ENCODE measurements at regions not wholly inside any gene's neighbourhood (a gene's known extent, or its start where the extent isn't known, plus 50 kb on each side); places are given as distances from the start of the nearest gene placed in this dataset.
A peak's percentile ranks its signal among the peaks of the same experiment; 100 is the strongest.
"Not testable (repeated sequence)": the region's sequence is repeated elsewhere in the genome, so short reads cannot be mapped to it uniquely, and the experiment has no call there.

DNA sequence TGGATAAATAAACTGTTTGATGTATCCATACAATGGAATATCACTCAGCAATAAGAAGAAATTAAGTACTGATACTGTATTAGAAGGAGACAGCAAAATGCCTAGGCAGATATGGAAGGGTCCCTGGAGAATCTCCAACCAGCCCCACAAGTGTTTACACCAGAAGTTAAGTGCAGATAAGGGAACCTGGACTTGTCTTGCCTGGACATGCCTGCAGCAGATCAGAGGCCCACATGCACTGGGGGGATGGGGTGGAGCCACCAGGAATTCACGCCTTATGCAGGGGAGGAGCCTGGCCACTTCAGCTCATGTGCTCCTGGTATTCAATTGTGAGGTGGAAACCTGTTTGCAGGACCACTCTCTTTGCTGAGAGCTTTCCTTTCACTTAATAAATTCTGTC is 356.9 kb downstream of the TUBA3C start:
- DNase-seq (ENCODE audit: low spot score): peak; percentile 20

DNA sequence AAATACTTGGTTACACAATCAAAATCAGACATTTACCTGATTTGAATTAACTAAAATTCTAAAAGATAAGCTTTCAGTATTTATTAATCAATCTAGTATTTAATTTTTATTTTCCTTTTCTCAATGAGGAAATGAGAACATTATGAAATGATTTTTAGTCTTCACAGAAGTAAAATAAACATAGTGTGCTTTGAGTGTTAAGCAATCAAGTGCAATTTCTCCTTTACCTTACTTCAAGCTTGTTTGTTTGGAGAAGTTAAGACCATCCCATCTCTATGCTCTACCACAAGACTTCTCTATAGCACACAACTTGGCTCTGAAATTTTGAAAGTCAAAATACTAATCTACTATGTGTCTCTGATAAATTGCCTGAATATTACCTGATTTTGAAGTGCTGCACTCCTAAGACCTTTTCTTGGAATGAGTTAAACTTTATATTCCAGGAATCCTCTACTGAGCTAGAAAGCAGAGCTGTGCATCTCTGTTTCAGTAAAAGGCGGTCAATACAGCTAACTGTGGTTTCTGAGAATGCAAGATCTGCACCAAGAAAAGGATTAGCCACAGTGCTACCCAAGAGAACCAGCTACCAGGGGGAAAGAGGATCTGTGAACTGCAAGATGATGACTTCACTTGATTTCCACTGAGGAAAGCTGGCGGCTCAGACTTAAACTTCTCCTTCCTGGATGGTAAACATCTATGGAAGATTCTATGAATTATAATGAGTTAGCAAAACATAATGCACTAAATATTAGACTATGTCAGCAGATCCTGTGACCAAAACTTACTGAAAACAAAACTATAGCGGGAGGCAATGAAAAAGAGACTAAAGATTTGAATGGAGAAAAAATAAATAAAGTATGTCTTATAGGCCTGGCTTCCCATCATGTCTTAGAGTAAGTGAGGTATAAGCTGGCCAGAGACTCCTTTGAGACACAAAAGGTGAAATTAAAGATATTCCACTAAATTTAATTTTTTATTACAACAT is 358.7 kb downstream of the TUBA3C start:
- DNase-seq (ENCODE audit: low spot score): not testable (repeated sequence)

- DNase-seq (ENCODE audit: low spot score): not testable (repeated sequence)
Measured at GRCh38 chr13:18773988-18774387, 407.6 kb downstream of the TUBA3C start.

GRCh38 chr13:18741696-18742095 is 439.9 kb downstream of the TUBA3C start:
- DNase-seq (ENCODE audit: low spot score): not testable (repeated sequence)

- DNase-seq (ENCODE audit: low spot score): no peak
Measured at GRCh38 chr13:18739310-18739709, 442.3 kb downstream of the TUBA3C start.

GRCh38 chr13:18738086-18738485 is 443.5 kb downstream of the TUBA3C start:
- not testable (repeated sequence) for DNase-seq (ENCODE audit: low spot score)

GRCh38 chr13:18727138-18727537 is 454.5 kb downstream of the TUBA3C start:
- DNase-seq (ENCODE audit: low spot score): not testable (repeated sequence)

- DNase-seq (ENCODE audit: low spot score): not testable (repeated sequence)
Measured at GRCh38 chr13:18726524-18726923, 455.1 kb downstream of the TUBA3C start.

DNA sequence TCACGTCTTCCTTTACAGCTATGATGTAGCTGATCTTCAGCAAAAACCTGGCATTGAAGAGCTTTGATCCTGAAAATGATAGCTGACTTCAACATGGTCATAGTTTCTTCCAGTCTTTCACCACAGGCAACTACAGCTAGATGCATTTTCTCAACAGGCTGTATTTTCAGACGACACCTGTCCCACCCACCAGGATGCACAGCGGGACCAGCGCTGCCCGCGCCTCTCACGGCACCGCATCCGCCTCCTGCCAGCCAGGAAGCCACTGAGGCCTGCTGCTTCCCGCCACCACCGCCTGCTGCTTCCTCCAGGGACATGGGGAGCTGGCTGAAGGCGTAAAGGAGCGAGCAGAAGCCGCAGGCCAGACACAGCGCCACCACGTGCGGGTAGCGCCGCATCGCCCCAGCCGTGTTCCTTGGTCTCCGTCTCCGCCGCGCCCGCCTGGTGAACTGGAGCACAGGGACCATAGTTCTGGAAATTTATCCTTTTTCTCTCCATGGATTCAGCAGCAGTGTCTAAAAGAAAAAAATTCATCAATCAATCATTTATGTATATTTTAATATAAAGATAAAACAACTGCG is 456.3 kb downstream of the TUBA3C start:
- not testable (repeated sequence) for DNase-seq (ENCODE audit: low spot score)

DNA sequence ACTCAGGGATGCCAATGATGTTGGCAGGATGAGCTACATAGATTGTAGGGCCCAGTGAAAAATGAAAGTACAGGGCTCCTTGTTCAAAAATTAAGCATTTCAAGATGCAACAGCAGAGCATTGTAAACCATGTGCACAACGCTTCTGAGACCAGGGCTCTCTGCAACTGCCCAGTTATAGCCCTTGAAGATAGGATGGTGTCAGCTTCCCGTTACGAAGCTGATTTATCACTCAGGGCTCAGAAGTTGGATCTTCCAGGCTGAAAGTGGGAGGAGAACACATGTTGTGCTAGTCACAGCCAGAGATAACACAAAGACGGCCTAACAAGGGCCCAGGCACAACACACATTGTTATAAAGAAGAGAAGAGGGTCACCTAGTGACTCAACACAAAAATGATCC is 466.7 kb downstream of the TUBA3C start:
- DNase-seq (ENCODE audit: low spot score): no peak

DNA sequence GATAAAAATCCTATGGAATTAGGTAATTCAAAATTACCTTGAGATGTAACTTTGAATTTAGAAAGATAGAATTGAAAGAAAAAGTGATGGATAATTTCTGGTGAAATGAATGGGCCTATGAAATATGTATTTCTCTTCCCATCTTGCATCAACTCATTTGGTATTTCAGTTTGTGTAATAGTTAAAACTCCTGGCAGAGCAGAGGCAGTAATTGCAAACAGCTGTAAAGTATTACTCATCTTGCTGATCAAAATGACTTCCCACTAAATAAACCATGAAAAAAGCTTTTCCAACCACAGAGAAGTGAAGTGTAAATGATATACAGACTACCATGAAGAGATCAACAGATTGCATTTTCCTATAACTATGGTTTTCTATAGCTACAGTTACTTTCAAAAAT is 471.0 kb downstream of the TUBA3C start:
- DNase-seq (ENCODE audit: low spot score): not testable (repeated sequence)

GRCh38 chr13:18706538-18706937 is 475.1 kb downstream of the TUBA3C start:
- DNase-seq (ENCODE audit: low spot score): not testable (repeated sequence)

DNA sequence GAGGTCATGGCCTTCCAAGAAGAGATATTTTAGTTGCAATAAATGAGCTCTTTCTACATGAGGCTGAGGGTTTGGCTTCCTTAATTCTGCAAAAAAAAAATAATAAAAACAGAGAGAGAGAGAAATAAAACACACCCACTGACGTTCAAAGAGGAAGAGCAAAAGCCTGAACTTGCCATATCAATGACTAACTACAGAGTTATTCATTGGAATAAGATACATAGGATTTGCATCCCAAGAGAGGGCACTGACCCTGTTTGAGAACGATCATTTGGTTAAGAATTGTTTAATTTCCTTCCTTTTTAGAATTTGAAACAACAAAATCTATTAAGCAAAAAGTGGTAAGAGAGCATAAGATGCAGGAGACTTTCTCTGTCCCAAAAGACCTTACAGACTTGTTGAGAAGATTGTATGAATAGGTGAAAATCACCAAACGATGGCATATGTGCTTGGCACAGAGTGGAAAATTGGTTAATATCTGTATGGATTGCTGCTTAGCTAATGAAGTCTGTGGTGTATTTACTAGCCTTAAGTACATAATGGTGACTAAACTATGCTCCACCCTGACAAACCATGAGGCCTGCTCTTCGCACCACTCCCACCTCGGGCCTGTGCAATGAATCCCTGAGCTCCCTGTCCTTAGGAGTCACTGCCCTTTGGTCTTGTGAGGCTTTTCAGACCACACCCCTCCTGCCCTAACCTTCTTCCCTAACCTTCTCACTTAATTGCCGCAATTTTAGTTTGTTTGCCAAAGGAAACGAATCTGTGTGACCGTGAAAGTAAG is 479.0 kb downstream of the TUBA3C start:
- DNase-seq (ENCODE audit: low spot score): peak; percentile 56

DNA sequence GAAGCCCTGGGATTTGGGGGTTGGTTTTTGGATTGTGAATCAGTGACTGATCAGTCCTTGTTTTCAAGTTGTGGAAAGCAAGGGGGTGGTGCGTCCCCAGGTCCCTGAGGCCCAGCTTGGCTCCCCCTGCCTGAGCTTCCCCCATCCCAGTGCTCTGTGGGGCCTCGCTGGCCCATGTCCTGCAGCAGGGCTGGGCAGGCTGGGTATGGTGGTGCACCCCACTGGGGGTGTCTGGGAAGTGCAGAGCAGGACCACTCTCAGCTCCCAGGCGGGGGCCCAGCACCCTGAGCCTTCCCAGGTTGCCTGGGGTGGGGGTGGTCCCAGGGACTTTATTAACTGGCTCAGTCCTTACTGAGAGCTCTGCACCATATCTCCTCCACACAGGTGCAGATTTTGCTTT is 483.3 kb downstream of the TUBA3C start:
- not testable (repeated sequence) for DNase-seq (ENCODE audit: low spot score)

GRCh38 chr13:18697851-18698250 is 483.8 kb downstream of the TUBA3C start:
- not testable (repeated sequence) for DNase-seq (ENCODE audit: low spot score)

DNA sequence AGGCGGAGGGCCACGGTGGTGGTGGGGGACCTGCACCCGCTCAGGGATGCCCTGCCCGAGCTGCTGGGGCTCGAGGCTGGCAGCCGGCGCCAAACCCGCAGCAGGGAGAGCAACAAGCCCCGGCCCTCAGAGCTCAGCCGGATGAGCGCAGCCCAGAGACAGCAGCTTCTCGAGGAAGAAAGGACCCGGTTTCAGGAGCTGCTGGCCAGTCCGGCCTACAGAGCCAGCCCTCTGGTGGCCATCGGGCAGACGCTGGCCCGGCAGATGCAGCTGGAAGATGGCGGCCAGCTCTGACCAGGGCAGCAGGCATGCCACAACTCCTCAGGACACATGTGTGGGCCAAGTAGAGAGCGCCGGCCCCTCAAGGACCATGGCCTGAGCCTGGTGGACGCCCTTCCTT is 484.4 kb downstream of the TUBA3C start:
- DNase-seq (ENCODE audit: low spot score): not testable (repeated sequence)

DNA sequence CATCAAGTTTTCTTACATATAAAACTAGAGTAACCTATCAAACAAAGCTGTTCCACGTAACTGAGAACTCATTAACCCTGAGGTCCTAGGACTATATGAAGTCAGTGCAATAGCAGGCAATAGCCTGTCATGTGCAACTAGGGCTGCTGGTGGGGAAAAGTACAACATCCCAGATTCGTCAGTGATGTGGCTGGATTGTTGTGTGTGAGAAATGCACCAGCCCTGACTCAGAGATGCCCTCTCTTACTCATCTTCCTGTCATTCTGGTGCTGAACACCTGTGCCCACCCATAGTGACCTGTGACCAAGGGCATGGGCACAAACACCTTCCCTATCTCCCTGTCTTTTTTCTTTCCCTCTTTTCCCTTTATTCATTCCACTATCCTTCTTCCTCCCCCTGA is 504.2 kb downstream of the TUBA3C start:
- DNase-seq (ENCODE audit: low spot score): not testable (repeated sequence)

DNA sequence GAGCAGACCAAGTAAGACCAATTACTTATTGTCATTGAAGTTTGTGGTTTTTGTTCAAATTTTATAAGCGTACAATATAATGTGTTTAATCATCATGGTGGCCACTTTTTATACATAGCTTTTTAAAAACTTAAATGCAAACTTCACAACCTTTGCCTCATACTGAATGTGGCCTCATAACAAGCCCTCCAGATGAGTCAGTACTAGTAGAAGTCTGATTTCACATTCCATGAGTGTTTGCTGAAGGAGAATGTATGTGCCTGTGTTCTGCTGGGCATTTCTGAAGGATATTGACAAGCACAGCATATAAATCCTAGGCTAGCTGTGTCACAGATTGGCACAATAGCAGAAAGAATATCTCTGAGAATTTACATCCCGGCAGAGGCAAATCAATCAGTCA is 506.4 kb downstream of the TUBA3C start:
- not testable (repeated sequence) for DNase-seq (ENCODE audit: low spot score)

- DNase-seq (ENCODE audit: low spot score): not testable (repeated sequence)
Measured at GRCh38 chr13:18673794-18674193, 507.8 kb downstream of the TUBA3C start.

DNA sequence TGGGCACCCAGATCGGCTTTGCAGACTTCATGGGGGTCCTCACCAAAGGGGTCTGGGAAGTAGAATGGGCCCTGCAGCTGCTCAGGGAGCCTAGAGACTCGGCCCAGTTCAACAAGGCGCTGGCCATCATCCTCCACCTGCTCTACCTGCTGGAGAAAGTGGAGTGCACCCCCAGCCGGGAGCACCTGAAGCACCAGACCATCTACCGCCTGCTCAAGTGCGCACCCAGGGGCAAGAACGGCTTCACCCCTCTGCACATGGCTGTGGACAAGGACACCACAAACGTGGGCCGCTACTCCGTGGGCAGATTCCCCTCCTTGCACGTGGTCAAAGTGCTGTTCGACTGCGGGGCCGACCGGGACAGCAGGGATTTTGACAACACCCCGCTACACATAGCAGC is 515.0 kb downstream of the TUBA3C start:
- not testable (repeated sequence) for DNase-seq (ENCODE audit: low spot score)

- DNase-seq (ENCODE audit: low spot score): not testable (repeated sequence)
Measured at GRCh38 chr13:18665716-18666115, 515.9 kb downstream of the TUBA3C start.

DNA sequence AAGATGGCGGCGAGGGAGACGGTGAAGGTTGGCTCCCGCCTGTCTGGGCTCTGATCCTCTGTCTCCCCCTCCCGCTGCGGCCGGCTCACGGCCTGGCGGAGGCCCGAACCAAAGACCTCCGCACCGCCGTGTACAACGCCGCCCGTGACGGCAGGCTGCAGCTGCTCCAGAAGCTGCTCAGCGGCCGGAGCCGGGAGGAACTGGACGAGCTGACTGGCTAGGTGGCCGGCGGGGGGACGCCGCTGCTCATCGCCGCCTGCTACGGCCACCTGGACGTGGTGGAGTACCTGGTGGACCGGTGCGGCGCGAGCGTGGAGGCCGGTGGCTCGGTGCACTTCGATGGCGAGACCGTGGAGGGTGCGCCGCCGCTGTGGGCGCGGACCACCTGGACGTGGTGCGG is 516.5 kb downstream of the TUBA3C start:
- not testable (repeated sequence) for DNase-seq (ENCODE audit: low spot score)
